ENCODE measurements at regions not wholly inside any gene's neighbourhood (a gene's known extent, or its start where the extent isn't known, plus 50 kb on each side); places are given as distances from the start of the nearest gene placed in this dataset.

DNA sequence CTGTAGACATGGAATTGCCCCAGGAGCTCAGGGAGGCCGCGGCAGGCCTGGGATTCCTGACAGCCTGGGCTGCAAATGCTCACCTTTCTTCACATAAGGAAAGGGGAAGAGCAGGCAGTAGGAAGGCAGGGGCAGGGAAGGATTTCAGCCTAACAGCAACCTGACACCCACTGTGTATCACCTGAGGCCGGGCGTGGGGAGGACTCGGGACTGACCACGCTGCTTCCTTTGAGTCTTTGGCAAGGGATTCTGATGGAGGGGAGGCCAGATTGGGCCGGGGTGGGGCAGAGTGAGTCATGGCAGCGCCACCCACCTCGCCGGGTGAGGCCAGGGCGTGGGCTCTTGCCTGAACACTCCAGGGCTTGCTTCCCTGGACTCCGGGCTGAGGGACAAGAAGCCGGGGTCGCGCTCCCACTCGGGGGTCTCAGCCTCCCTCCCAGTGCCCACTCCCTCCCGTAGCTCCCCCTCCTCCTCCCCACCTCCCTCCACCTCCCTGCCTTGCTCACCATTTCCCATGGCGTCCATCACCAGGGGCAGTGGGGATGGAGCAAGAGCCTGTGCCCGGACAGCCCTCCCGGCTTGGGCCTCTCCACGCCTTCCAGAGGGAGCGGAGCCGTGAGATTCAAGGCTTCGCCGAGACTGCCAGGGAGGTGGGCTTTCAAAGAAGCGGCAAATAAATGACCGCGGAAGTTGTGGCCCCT, 247.9 kb upstream of the RTL1 start:
- no peak for DNase-seq

DNA sequence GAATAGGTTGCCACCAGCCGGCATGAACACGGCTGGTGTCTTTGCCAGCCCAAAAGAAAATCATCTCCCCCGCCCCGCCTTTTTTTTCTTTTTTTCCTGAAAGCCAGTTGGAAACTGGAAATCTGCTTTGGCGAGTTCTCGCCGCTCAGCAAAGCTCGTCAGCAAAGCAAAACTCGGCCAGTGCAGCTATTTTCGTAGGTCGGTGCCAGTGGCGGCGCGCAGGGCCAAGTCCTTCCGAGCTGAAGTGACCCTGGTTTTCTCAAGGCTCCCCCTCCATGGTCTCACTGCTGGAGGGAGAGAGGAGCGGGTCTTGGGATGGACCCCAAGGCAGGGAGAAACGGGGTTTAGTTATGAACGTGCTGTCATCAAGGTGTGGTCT, 248.4 kb upstream of the RTL1 start:
- no peak for DNase-seq

DNA sequence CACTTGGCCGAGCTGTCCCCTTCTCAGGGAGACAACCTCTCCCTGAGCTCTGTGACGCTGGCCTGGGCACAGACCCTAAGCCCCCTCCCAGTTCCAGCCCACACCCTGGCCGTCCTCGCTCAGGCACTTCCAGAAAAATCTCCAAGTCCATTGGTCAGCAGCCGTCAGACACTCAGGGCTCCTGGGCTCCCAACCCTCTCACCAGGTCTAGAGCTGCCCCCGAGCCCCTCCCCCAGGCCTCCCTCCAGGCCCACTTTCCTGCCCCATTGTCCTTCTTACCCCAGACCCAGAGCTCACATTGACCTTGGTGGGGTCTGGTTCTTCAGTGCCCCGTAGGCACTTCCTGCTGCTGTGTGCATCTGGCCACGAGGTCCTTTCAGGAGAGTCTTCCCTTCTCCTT, 249.3 kb upstream of the RTL1 start:
- no peak for DNase-seq

DNA sequence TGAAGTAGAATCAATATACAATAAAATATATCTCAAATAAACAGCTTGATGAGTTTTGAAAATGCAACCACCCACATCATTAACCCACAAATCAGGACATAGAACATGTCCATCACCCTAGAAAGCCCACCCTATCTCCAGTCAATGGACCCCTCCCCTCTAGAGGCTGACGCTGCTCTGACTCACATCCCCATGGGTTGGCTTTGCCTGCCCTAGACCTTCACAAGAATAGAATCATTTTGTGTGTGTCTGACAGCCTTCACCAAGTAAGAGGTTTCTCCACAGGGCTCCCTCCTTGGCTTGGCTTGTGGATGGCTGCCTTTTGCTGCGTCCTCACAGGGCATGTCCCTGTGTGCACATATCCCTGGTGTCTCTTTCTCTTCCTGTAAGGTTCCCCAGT, 250.2 kb upstream of the RTL1 start:
- no peak for DNase-seq

DNA sequence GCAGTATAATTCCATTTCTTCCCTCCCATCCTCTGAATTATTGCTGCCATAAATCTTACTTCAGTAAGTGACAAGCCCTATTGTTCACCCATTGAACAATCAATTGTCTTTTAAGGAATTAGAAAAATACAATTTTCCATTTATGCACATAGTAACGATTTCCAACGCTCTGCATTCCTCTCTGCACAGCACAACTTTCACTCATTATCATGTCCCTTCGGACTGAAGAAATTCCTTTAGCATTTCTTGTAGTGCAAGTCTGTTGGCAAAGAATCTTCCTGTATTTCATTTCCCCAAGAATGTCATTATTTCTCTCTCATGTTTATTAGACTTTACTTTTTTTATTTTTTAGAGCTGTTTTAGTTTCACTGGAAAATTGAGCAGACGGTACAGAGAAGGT, 252.1 kb upstream of the RTL1 start:
- DNase-seq, result no peak

DNA sequence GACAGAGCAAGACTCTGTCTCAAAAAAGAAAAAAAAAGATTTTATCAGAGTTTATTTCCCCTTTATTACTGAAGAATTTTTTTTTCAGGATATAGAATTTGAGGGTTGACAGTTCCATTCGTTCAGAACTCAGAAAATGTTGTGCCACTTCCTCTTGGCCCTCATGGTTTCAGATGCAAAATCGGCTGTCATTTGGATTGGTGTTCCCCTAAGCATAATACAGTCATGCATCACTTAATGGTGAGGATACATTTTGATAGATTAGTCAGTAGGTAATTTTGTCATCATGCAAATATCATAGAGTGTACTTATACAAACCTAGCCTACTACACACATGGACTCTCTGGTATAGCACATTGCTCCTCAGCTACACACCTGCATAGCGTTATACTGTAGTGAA, 263.9 kb upstream of the RTL1 start:
- DNase-seq, result no peak

DNA sequence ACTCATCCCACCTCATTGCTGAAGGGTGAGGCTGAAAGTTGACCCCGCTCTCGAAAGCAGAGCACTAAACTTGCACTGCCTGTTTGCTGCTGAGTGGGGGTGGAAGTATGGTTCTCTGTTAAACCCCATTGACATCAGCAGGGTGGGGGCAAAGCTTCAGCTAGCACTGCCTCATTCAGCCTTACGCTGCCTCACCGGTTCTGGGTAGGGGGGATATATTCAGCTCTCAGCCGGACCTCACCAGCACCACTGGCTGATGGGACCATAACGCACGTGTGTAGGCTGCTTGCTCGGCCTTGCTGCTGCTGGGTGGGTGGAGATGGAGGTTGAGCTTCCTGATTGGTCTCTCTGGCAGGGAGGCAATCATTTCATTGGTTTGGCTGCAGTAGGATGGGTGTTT, 265.7 kb upstream of the RTL1 start:
- no peak for DNase-seq

DNA sequence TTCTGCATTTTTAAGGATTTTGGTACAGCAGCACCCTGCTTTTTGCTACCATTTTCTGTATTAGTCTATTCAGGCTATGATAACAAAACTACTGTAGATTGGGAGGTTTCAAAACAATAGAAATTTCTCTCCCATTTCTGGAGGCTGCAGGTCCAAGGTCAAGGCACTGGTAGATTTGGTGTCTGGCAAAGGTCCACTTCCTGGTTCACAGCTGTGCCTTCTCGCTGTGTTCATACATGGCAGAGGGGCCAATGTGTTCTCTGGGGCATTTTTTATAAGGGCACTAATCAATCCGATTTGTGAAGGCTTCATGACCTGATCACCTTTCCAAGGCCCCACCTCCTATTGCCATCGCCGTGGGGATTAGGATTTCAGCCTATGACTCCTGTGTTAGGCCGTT, 268.1 kb upstream of the RTL1 start:
- DNase-seq, result no peak

DNA sequence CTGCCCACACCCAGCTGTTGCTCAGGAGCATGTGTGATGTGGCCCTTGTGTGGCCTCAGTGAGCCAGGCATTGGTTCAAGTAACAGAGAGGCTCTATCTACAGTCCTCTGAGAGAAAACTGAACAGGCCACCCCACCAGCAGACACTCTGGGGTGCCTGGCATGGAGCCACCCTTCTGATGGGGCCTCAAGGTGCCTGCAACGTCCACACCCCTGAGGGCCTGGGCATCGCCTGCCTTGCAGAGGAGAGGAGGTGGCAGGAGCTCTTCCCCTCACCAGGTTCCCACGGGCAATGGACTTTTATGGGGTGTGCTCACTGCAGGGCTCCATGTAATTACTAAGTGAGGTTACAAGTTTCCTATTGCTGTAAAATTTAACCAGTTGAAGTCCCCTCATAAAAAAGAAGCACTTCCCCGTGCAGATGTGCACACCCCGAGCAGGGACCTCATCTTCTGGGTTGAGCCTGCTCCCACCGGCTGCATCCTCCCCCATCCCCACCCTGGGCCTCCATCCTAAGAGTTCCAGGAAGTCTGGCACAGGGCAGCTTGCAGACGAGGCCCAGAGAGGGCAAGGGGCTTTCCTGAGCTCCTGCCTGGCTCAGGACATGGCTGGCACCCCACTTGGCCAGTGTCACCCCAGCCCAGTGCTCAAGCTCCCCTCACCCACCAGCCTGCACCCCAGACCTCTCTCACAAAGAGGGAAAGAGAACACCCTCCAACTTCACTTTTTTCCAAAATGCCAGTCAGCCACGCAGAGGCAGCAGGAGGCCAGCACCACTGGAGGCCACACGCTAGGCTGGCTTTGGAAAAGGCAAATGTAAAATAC, 270.4 kb upstream of the RTL1 start:
- no peak for DNase-seq

DNA sequence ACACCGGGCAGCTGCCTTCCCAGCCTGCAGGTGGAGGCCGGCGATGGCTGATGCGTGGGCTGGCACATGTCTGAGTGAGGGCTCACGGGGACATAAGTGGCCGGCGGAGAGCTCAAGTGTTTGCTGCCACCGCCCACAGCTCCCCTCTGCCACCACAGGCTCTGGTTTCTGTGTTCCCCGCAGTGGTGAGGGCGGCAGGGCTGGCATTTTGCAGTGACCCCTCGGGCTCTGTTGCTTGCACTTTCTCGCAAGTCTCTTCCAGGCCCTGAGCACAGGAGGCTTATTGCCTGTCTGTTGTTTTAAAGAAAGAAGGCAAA, 271.0 kb upstream of the RTL1 start:
- no peak for DNase-seq

DNA sequence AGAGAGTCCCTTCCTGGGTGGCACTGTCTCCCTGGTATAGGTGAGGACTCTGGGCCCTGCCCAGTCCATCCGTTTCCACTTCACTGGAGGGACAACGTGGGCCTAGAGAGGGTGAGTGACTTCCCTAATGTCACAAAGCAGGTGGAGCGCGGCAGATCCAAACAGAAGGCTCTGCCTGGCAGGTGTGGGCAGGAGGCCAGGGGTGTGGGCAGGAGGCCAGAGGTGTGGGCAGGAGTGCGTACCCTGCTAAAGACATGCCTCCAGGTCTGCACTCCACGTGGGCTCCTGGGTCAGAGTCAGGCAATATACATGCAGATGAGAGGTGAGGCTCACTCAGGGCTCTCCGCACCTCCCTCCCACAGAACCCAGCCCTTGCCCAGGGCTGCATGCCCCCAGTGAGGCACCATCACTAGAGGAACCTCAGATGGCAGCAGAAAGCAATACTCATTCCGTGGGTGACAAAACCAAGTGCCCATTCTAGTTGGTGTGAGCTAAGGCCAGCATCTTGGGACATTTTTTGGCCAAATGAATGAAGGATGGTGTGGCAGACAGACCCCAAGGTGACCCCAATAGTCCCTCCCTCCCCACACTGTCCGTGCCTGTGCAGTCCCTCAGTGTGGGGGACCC, 271.6 kb upstream of the RTL1 start:
- DNase-seq, result no peak

DNA sequence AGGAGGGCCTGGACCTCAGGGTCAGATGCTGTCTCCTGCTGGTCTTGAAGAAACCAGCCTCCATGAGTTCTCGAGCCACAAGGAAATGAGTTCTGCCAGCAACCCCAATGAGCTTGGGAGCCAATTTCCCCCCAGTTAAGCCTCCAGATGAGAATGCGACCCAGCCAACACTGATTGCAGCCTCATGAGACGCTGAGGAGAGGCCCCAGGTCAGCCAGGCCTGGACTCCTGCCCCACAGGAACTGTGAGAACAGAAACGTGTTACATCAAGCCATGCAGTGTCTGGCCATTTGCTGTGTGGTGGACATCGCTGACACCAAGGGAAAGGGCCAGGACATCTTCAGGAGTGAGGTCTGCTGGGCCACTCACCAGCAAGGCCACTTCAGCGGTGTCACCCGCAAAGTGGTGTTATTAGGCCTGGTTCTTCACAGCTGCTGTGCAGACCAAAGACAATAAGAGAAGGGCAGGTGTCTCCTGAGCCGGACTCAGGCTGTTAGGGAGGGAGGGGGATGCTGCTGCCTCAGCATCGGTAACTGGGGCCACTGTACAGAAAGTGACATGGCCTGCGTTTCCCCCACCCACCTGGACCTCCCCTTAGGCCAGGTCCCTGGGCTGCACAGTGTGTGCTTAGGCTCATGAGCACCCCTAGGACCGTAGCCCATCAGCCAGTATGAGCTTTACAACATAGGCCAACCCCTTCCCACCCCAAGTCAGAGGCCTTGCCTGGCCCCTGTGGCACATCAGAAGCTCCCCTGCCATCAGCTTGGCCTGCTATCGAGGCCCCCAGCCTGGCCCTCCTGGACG, 272.4 kb upstream of the RTL1 start:
- DNase-seq, result no peak

DNA sequence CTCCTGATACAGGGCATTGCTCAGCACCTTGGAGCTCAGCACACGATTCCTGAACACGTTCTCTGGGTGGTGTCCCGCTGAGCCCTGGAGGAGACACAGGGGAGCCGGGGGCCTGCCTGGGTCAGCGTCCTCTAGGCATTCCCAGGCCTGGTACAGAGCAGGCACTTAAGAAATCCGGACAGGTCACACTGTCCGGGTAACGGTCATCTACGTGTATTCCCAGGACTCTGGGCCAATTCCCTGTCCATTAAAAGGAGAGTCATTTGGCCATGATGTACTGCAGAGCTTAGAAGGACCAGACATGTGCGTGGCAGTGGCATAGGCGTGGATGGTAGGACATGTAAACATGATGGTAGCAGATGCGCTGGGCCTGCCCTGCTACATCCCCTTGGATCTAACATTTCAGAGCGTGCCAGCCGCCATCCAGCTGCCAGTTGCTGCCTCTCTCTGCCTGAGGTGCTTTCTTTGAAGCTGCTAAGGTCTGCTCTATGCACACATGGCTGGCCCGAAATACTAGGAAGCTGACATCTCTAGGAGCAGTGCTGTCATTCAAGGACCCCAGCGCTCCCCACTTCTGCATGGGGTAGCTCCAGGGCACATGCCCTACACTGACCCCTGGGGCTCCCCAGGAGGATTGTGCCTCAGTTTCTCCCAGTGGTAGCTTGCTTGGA, 273.1 kb upstream of the RTL1 start:
- no peak for DNase-seq

DNA sequence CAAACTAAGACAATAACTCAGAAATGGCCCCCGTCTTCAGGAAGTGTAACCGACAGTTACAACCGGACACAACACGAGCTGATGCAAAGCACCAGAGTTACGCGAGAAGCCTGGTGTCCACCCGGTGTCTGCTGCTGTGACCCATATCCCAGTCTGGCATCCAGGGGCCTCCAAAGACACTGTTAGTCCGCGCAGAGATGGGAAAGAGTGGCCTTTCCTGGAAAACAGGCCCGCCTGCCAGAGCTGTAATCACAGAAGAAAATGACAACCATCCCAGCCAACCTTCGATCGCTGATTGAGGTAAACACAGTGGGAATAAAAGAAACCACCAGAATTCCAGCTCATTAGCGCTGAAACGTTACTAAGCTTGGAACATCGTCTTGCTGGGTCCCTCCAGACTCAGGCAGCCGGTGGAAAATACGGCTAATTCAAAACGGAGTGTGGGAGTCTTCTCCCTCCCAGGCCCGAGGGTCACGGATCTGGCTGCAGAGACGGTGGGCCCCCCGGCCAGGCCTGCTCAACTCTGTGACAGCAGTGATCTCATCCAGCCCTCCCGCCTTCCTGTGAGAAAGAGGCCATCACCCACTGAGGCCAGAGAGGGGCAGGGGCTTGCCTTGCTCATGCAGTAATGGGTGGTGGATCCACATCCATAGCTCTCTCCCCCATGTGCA, 273.9 kb upstream of the RTL1 start:
- no peak for DNase-seq

DNA sequence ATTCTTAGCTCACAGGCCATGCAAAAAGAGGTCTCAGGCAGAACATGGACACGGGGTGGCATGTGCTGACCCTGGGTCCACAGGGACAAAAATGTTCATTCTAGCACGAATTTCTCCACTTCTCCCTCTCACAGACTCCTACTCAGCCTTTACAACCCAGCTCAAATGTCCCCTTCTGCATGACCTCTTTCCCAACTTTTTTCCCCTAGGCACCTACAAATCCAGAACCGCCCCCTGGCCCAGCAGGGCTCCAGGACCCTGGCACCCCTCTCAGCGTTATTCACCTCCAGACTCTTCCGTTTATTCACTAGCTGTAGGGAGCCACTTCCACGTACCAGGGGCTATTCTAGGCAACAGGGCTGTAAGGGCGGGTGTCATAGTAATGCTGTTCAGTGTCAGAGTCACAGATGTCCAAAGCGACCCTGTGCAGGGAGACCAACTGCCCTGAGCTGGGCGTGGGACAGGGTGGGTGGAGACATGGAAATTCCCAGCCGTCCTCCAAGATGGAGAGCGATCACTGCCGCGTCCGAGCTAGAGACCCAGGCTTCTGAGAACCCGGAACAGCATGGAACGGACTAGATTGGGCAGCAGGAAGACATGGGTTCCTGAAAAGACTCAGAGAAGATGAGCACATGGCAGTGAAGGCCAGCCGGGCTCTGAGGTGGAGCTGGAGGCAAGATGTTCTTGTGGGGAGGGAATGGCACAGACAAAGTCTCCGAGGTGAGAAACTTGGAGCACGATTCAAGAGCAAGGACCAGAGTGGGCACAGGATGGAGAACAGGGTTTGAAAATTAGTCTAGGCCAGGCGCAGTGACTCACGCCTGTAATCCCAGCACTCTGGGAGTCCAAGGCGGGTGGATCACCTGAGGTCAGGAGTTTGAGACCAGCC, 274.9 kb upstream of the RTL1 start:
- DNase-seq, result no peak

DNA sequence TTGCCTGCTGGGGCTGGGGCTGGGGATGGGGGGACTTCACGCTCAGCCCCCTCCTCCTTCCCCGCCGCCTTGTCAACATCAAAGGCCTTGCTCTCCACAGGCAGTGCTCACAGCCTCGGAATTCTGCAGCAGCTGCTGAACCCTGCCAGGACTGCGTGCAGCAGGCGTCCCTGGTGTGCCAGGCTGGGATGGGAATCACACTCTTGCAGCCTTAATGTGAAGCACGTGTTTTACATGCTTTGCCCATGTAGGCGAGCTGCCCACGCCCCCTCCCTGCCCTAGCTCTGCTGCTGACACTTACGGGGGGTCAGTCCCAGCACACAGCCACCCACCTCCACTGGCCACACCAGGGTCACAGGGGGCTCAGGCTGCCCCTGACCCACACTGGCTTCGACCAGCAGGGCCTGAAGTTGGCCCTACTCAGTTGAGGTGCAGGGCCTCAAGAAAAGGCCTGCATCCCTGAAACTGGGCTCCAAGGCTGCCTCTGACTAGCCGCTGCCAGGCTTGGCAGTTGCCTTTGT, 276.2 kb upstream of the RTL1 start:
- no peak for DNase-seq

DNA sequence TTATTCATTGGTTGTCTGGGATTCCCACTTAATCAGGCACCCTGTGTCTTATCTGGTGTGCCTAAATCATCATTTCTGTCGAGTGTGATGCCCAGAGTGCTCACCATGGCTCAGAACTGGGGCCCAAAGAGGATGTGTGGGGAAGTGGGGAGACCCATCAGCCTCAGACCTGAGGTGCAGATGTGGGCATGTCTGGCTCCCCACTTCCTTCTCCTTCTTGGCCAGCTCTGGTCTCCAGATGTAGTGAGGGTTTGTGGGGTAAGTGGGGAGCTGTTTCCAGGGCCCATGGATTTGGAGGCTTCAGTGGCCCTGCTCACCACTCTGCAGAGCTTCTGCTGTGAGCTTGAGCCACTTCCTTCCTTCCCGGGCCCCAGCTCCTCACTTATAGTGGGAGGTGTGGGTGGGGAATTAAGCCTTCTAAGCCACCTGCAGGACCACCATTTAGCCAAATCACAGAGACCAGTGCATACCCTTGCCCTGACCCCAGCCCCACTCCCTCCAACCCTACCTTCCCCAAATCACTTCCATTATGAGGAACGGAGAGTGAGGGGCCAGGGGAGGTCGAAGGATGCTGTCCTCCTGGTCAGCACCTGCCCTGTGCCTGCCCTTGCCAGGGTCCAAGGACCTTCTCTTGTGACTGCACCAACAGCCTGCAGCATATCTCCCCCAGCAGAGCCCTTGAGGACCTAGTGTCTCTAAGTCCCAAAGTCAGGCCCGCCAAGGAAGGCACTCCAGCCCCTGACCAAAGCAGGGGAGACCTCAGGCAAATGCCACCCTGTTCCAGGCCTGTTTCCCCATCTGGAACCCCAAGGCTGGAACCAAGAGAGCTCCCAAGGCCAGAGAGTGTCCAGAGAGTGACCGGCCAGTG, 278.2 kb upstream of the RTL1 start:
- DNase-seq, result no peak

DNA sequence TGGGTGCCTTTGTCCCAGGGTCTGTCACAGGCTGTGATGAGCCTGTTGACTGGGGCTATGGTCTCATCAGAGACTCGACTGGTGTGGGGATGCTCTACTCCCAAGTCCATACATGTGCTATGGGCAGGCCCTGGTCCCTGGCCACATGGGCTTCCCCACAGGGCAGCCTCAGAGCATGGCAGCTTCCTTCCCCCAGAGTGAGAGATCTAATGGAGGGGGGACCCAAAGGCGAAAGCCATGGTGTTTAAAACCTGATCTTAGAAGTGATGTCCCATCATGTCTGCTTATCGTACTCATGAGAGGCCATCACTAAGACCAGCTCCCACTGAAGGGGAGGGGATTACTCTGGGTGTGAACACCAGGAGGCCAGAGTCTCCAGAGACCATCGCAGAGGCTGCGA, 279.0 kb upstream of the RTL1 start:
- no peak for DNase-seq

DNA sequence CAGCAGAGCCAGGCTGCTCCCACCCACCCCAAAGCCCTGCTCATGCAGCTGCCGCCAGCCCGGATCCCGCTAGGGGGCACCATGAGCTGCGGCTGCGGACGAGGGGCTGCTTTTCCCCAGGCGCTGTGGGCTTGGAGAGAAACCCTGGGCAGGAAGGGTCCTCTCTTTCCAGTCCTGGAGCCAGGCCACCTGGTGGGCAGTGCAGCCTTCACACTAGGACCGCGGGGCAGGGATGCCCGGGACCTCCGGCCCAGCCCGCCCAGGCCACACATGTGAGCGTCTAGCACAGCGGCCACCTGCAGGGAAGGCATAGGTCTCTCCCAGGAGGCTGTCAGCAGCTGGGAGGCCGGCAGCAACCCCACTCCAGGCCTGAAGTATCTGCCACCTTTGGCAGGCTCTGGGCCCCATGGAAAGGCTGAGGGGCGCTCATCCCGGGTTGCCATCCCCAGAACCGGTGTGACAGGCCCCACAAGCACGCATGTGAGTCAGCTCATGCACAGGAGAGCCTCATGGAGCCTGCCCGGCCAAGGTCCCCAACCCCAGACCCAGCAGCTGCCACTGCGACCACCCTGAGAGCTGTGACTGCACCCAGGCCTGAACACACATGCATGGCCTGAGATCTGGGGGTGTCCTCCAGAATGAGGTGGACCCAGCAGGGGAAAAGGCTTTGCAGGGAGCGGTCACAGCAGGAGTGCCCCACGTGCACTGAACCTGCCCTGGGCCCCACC, 280.0 kb upstream of the RTL1 start:
- no peak for DNase-seq

DNA sequence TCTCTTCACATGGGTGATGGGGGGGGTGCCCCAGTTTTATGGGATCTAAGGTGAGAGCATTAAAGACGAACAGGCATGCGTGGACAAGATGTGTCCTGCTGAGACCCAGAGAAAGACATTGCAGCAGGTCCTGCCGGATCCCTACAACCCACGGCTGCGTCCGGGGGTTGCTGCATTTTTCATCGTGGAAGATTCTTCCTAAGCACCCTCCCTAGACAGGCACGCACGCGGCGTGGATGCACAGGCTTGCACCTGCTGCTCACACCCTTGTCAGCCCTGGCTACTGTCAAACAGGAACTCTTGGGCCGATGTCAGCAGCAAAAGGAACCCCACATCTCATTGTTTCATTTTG, 280.6 kb upstream of the RTL1 start:
- no peak for DNase-seq

Measured in inflammatory macrophage treated with lipopolysaccharide for 1 hour (primary cell).